Amniotic stem cell (primary cell): ENCODE measurements at regions not wholly inside any gene's neighbourhood (a gene's known extent, or its start where the extent isn't known, plus 50 kb on each side); places are given as distances from the start of the nearest gene placed in this dataset.

ENCODE experiments used
- DNase-seq: peaks from one replicate; lab custom pipeline; 2025; lab: John Stamatoyannopoulos, UW

- DNase-seq: no peak
These were observed 161.3 kb downstream of the HAUS1 start for GRCh38 chr18:46265196-46266156.

- DNase-seq: no peak
These were observed 162.3 kb downstream of the HAUS1 start for GRCh38 chr18:46266473-46266872.

GRCh38 chr18:46268671-46269070 is 164.5 kb downstream of the HAUS1 start:
- DNase-seq: no peak

- DNase-seq: no peak
These were observed 165.1 kb downstream of the HAUS1 start for GRCh38 chr18:46269275-46269674.

- DNase-seq: no peak
These were observed 167.3 kb downstream of the HAUS1 start for GRCh38 chr18:46271488-46271887.

- DNase-seq: no peak
These were observed 169.7 kb downstream of the HAUS1 start for GRCh38 chr18:46273861-46274260.

GRCh38 chr18:46274266-46274665 is 170.1 kb downstream of the HAUS1 start:
- no peak for DNase-seq

- no peak for DNase-seq
These were observed 171.2 kb downstream of the HAUS1 start for GRCh38 chr18:46275370-46275769.

- DNase-seq: no peak
These were observed 172.6 kb downstream of the HAUS1 start for GRCh38 chr18:46276748-46277147.

- no peak for DNase-seq
These were observed 174.6 kb downstream of the HAUS1 start for GRCh38 chr18:46278481-46279465.

- DNase-seq: no peak
These were observed 175.5 kb downstream of the HAUS1 start for GRCh38 chr18:46279673-46280072.

- DNase-seq: peak; percentile 57
These were observed 177.3 kb downstream of the HAUS1 start for GRCh38 chr18:46281185-46282176.

GRCh38 chr18:46282177-46282570 is 178.0 kb downstream of the HAUS1 start:
- no peak for DNase-seq

- DNase-seq: no peak
These were observed 178.5 kb downstream of the HAUS1 start for GRCh38 chr18:46282646-46283045.

- no peak for DNase-seq
These were observed 179.1 kb downstream of the HAUS1 start for GRCh38 chr18:46283268-46283667.

GRCh38 chr18:46283895-46284295 is 179.7 kb downstream of the HAUS1 start:
- DNase-seq: no peak

GRCh38 chr18:46289463-46289862 is 185.3 kb downstream of the HAUS1 start:
- no peak for DNase-seq

- DNase-seq: no peak
These were observed 185.7 kb downstream of the HAUS1 start for GRCh38 chr18:46289931-46290330.

GRCh38 chr18:46290440-46291020 is 186.3 kb downstream of the HAUS1 start:
- DNase-seq: no peak

GRCh38 chr18:46291149-46291548 is 187.0 kb downstream of the HAUS1 start:
- no peak for DNase-seq

GRCh38 chr18:46293742-46294181 is 189.6 kb downstream of the HAUS1 start:
- DNase-seq: no peak
